Endothelial cell of umbilical vein (primary cell): ENCODE measurements at regions not wholly inside any gene's neighbourhood (a gene's known extent, or its start where the extent isn't known, plus 50 kb on each side); places are given as distances from the start of the nearest gene placed in this dataset.

Experiments used
- BruUV-seq: library from RNA; stranded (reverse); fragments of 400-500 nt; replicated peaks from 2 replicates; lab custom pipeline; 2021; lab: Mats Ljungman, UMichigan
- CTCF ChIA-PET: fragments of 300-600, 350-600 bp; sonication (Branson Sonifier 250); formaldehyde crosslinking; loops from one replicate; lab custom pipeline; 2021; ENCODE audit warnings: antibody characterized with exemption, inconsistent platforms; lab: Charles Lee
- POLR2A ChIA-PET: fragments of 300-600, 350-600 bp; sonication (Branson Sonifier 250); formaldehyde crosslinking; loops from one replicate; lab custom pipeline; 2021; ENCODE audit warnings: antibody characterized with exemption, inconsistent platforms; lab: Charles Lee
- DNase-seq: peaks from one replicate; pipeline ENCODE4 v3.0.0-alpha.2; 2011; ENCODE audit warnings: low read depth, low spot score
- FAIRE-seq: peaks from 2 replicates; lab custom pipeline; 2011; peaks lifted over from hg19 to GRCh38; lab: Jason Lieb, UNC
- H2AFZ ChIP-seq: 2 replicates; pipeline ENCODE4 v1.6.0; 2012; ENCODE audit warnings: low read depth, low read length, control low read depth, inconsistent platforms
- H3K27ac ChIP-seq: 2 replicates; pipeline ENCODE4 v1.5.1; 2011; ENCODE audit warnings: low read depth, mild to moderate bottlenecking, control low read depth, low read length, moderate library complexity; ENCODE audit not compliant: insufficient read depth
- H3K27me3 ChIP-seq, 2 experiments: 2 replicates each; pipeline versions ENCODE4 v1.6.0 to v1.6.1; 2011; ENCODE audit warnings: low read length in 2 of 2, mixed read lengths in 1 of 2; ENCODE audit not compliant: control insufficient read depth in 2 of 2, insufficient read depth in 2 of 2
- H3K36me3 ChIP-seq, 2 experiments: 2 replicates in 1 of 2; 3 replicates in 1 of 2; pipeline ENCODE4 v1.5.1; 2011; ENCODE audit warnings: low read length in 2 of 2, mild to moderate bottlenecking in 1 of 2, moderate library complexity in 1 of 2; ENCODE audit not compliant: control insufficient read depth in 2 of 2, insufficient read depth in 2 of 2; ENCODE audit errors: extremely low read depth in 1 of 2
- H3K4me1 ChIP-seq: 3 replicates; pipeline ENCODE4 v1.5.1; 2011; ENCODE audit warnings: mild to moderate bottlenecking, low read length; ENCODE audit not compliant: control insufficient read depth, insufficient read depth; ENCODE audit errors: extremely low read depth
- H3K4me2 ChIP-seq: 2 replicates; pipeline ENCODE4 v1.6.1; 2011; ENCODE audit warnings: low read length, control low read depth, mixed read lengths; ENCODE audit not compliant: insufficient read depth
- H3K4me3 ChIP-seq, 3 experiments: fragments of 200-600 bp in 1 of 3; sonication (generic), shearing (Covaris generic) in 1 of 3; replicated peaks in 1 of 3; 2 replicates each; pipeline ENCODE4 v1.5.1; 2011 to 2016; ENCODE audit warnings: control low read depth in 3 of 3, low read length in 3 of 3, mild to moderate bottlenecking in 2 of 3, inconsistent platforms in 1 of 3, low read depth in 1 of 3, moderate library complexity in 1 of 3; ENCODE audit not compliant: insufficient read depth in 1 of 3
- H3K79me2 ChIP-seq: 2 replicates; pipeline ENCODE4 v1.6.0; 2012; ENCODE audit warnings: low read length, inconsistent platforms; ENCODE audit not compliant: control insufficient read depth, insufficient read depth
- H3K9ac ChIP-seq: replicated peaks from 2 replicates; pipeline ENCODE3; 2011; ENCODE audit warnings: low read length, control low read depth; ENCODE audit not compliant: insufficient read depth; ENCODE audit errors: extremely low read depth
- H3K9me1 ChIP-seq: replicated peaks from 3 replicates; pipeline ENCODE4 v1.6.0; 2011; ENCODE audit warnings: mild to moderate bottlenecking, low read length; ENCODE audit not compliant: control insufficient read depth, insufficient read depth; ENCODE audit errors: extremely low read depth
- H3K9me3 ChIP-seq: replicated peaks from 2 replicates; pipeline ENCODE4 v1.5.1; 2012; ENCODE audit warnings: low read length, inconsistent platforms; ENCODE audit not compliant: control insufficient read depth, insufficient read depth
- H4K20me1 ChIP-seq: replicated peaks from 2 replicates; pipeline ENCODE3; 2011; ENCODE audit warnings: mild to moderate bottlenecking, low read length; ENCODE audit not compliant: control insufficient read depth, insufficient read depth; ENCODE audit errors: extremely low read depth
- CTCF ChIP-seq, 2 donors: IDR thresholded peaks; 1 replicate in 1 of 2; 2 replicates in 1 of 2; pipeline ENCODE4 v1.5.1; 2011; ENCODE audit warnings: low read length in 2 of 2, mild to moderate bottlenecking in 2 of 2, moderate library complexity in 2 of 2, control low read depth in 1 of 2, inconsistent platforms in 1 of 2, low read depth in 1 of 2; ENCODE audit not compliant: insufficient read depth in 1 of 2; ENCODE audit errors: extremely low read depth in 1 of 2
- EZH2 ChIP-seq: IDR thresholded peaks from 2 replicates; pipeline ENCODE4 v1.6.1; 2012; ENCODE audit warnings: borderline replicate concordance, low read depth, mild to moderate bottlenecking, moderate library complexity, low read length, inconsistent platforms; ENCODE audit not compliant: severe bottlenecking
- MYC ChIP-seq: IDR thresholded peaks from one replicate; pipeline ENCODE4 v1.6.1; 2011; ENCODE audit warnings: mild to moderate bottlenecking, low read depth, low read length
- POLR2A ChIP-seq: IDR thresholded peaks from 2 replicates; pipeline ENCODE4 v1.6.1; 2012; ENCODE audit warnings: low read depth, mild to moderate bottlenecking, control low read depth, low read length
- POLR2AphosphoS5 ChIP-seq: IDR thresholded peaks from 2 replicates; pipeline ENCODE4 v1.6.1; 2012; ENCODE audit warnings: low read depth, mild to moderate bottlenecking, control low read depth, low read length, moderate library complexity; ENCODE audit not compliant: insufficient read depth
- dilution Hi-C: fragments of 300-500 bp; cut with MboI; formaldehyde crosslinking; loops from one replicate; pipeline ENCODE4 v1.15.0; 2019; ENCODE audit warnings: low sequenced_read_pairs; ENCODE audit not compliant: extremely low pct_ligation_motif_present
- intact Hi-C: fragments of 100-400 bp; cut with micrococcal nuclease; formaldehyde crosslinking; loops from one replicate; pipeline ENCODE4 v1.10.0; 2022

DNA sequence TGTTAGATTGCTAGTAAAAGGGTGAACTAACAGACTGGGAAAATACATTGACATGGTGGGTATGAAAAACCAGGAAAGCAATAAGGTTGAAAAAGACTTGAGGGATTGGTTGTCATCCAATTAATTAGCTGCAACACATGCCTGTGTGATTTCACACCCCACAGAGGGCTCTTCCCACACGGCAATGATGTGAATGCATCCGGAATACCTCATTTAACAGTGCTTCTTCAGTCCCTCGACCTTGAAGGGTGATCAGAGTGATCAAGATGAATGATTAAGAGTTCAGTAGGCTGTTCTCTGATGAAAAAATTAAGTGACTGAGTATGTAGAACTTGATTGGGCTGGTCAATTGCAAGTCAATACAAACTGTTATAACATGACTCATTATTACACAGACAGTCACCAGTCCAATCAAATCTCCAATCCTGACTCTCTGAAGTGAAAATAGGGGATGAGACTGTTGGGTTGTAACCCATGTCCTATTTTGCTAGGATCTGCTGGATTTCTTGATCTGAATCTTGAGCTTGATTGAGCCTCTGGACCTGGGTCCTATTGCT, 924.9 kb upstream of the FAM98A start:
- Histone ChIP-seq H3K79me2 (no peaks in the 10 kb centered on the region), H3K36me3 (no peaks in the 10 kb centered on the region), H3K27me3 (no peaks in the 10 kb centered on the region), H3K9ac (no peak overlapping the region), H2AFZ (no peak overlapping the region), H3K4me2 (no peak overlapping the region), H3K4me1 (no peaks in the 10 kb centered on the region), H4K20me1 (no peaks in the 10 kb centered on the region), H3K9me1 (no peaks in the 10 kb centered on the region), H3K9me3 (no peaks in the 10 kb centered on the region), H3K4me3 (no peak overlapping the region), H3K27ac (no peak overlapping the region)
- no TSS peak for BruUV-seq
- FAIRE-seq (no peak), DNase-seq (no peak)
- dilution Hi-C loops = no loop called here
- TF ChIP-seq EZH2 = no peak
- TF ChIP-seq MYC = no peak
- TF ChIP-seq POLR2A = no peak
- no peak for TF ChIP-seq POLR2AphosphoS5
- TF ChIP-seq CTCF (IDR thresholded peaks at IDR 0.05; ENCODE audit: extremely low read depth in 1 of 2, insufficient read depth in 1 of 2, low read depth in 1 of 2, low read length in 2 of 2) = no peak
- POLR2A ChIA-PET = no interaction called here
- CTCF ChIA-PET = no interaction called here
- intact Hi-C loops = no loop called here

- no peaks in the 10 kb centered on the region for H4K20me1 ChIP-seq
- intact Hi-C loops = no loop called here
- no TSS peak for BruUV-seq
- no peak overlapping the region for H3K9ac ChIP-seq
- CTCF ChIA-PET = no interaction called here
- H3K9me3 ChIP-seq = peaks cover 2% of the 10 kb centered on the region
- no peaks in the 10 kb centered on the region for H3K27me3 ChIP-seq
- no peaks in the 10 kb centered on the region for H3K79me2 ChIP-seq
- TF ChIP-seq CTCF (IDR thresholded peaks at IDR 0.05; ENCODE audit: extremely low read depth in 1 of 2, insufficient read depth in 1 of 2, low read depth in 1 of 2, low read length in 2 of 2) = no peak
- no peak for FAIRE-seq
- no peak overlapping the region for H2AFZ ChIP-seq
- DNase-seq = no peak
- H3K27ac ChIP-seq = no peak overlapping the region
- no peaks in the 10 kb centered on the region for H3K4me1 ChIP-seq
- POLR2A ChIA-PET = no interaction called here
- dilution Hi-C loops = no loop called here
- no peak overlapping the region for H3K4me2 ChIP-seq
- H3K4me3 ChIP-seq = no peak overlapping the region
- no peaks in the 10 kb centered on the region for H3K36me3 ChIP-seq
- no peaks in the 10 kb centered on the region for H3K9me1 ChIP-seq
Observed at GRCh38 chr2:34519659-34520058, 920.6 kb upstream of the FAM98A start.
